Uterus (tissue), 3 donors: ENCODE measurements at regions not wholly inside any gene's neighbourhood (a gene's known extent, or its start where the extent isn't known, plus 50 kb on each side); places are given as distances from the start of the nearest gene placed in this dataset.

Source experiments
- DNase-seq, 2 donors: peaks; one replicate each; pipeline ENCODE4 v3.0.0-alpha.2; 2019 to 2020
- H3K27ac ChIP-seq, 2 donors: fragments of 200-600 bp; sonication (generic); 1 replicate in 1 of 2; 2 replicates in 1 of 2; pipeline ENCODE4 v1.5.1; 2016 to 2018
- H3K27me3 ChIP-seq, 2 donors: fragments of 200-600 bp; sonication (generic); one replicate each; pipeline ENCODE4 v1.5.1; 2018 to 2019; ENCODE audit warnings: control low read depth in 1 of 2
- H3K36me3 ChIP-seq, 2 donors: fragments of 200-600 bp; sonication (generic); one replicate each; pipeline ENCODE4 v1.5.1; 2019; ENCODE audit warnings: control low read depth in 1 of 2
- H3K4me1 ChIP-seq, 2 donors: fragments of 200-600 bp; sonication (generic); one replicate each; pipeline ENCODE4 v1.5.1; 2018 to 2019; ENCODE audit warnings: control low read depth in 1 of 2
- H3K4me3 ChIP-seq, 2 donors: fragments of 200-600 bp; sonication (generic); 1 replicate in 1 of 2; 2 replicates in 1 of 2; pipeline ENCODE4 v1.5.1; 2018 to 2019; ENCODE audit warnings: mild to moderate bottlenecking in 1 of 2
- H3K9me3 ChIP-seq, 2 donors: fragments of 200-600 bp; sonication (generic); one replicate each; pipeline ENCODE4 v1.5.1; 2019; ENCODE audit warnings: control low read depth in 1 of 2
- CTCF ChIP-seq, 4 experiments: fragments of 200-600 bp in 2 of 4; fragments of 450-650 bp in 2 of 4; sonication (generic) in 2 of 4; IDR thresholded peaks; one replicate each; pipeline ENCODE4 v1.5.1; 2016 to 2019; ENCODE audit warnings: antibody characterized with exemption in 4 of 4, mild to moderate bottlenecking in 2 of 4, moderate library complexity in 1 of 4
- POLR2A ChIP-seq, 2 donors: fragments of 450-650 bp; IDR thresholded peaks; one replicate each; pipeline ENCODE4 v1.6.1; 2016; ENCODE audit warnings: antibody characterized with exemption in 2 of 2, mild to moderate bottlenecking in 1 of 2, moderate library complexity in 1 of 2
- intact Hi-C: fragments of 100-400 bp; cut with DNase I; formaldehyde crosslinking; loops from one replicate; pipeline ENCODE4 v1.15.1; 2023; ENCODE audit warnings: low total_unique reads
- donor health status: DM: yes; HTN: yes; CAD: no.

- H3K4me3 ChIP-seq = no peak overlapping the region
- H3K9me3 ChIP-seq = no peaks in the 10 kb centered on the region
- H3K27ac ChIP-seq = no peak overlapping the region
- no peaks in the 10 kb centered on the region for H3K4me1 ChIP-seq
- no peaks in the 10 kb centered on the region for H3K36me3 ChIP-seq
- intact Hi-C loops = no loop called here
- TF ChIP-seq POLR2A (IDR thresholded peaks at IDR 0.05) = no peak
- TF ChIP-seq CTCF (IDR thresholded peaks at IDR 0.05) = no peak
- H3K27me3 ChIP-seq = no peaks in the 10 kb centered on the region
- DNase-seq = no peak
Observed at GRCh38 chr7:41910940-41911600, 208.2 kb upstream of the INHBA start.

- Histone ChIP-seq H3K27me3 (no peaks in the 10 kb centered on the region), H3K4me1 (no peaks in the 10 kb centered on the region), H3K4me3 (no peak overlapping the region), H3K9me3 (no peaks in the 10 kb centered on the region), H3K36me3 (no peaks in the 10 kb centered on the region), H3K27ac (no peak overlapping the region)
- no peak for DNase-seq
- intact Hi-C loops = no loop called here
- no peak for TF ChIP-seq POLR2A (IDR thresholded peaks at IDR 0.05)
- TF ChIP-seq CTCF (IDR thresholded peaks at IDR 0.05) = no peak
Observed at GRCh38 chr7:41907444-41907843, 204.6 kb upstream of the INHBA start.

GRCh38 chr7:41900532-41900931 is 197.6 kb upstream of the INHBA start:
- TF ChIP-seq POLR2A (IDR thresholded peaks at IDR 0.05) (no peak), CTCF (IDR thresholded peaks at IDR 0.05) (no peak)
- no peaks in the 10 kb centered on the region for H3K27me3 ChIP-seq
- H3K9me3 ChIP-seq = no peaks in the 10 kb centered on the region
- no peak overlapping the region for H3K27ac ChIP-seq
- intact Hi-C loops = no loop called here
- H3K36me3 ChIP-seq = no peaks in the 10 kb centered on the region
- no peak overlapping the region for H3K4me3 ChIP-seq
- DNase-seq = no peak
- no peaks in the 10 kb centered on the region for H3K4me1 ChIP-seq

- DNase-seq = no peak
- Histone ChIP-seq H3K27ac (no peak overlapping the region), H3K36me3 (no peaks in the 10 kb centered on the region), H3K4me3 (no peak overlapping the region), H3K9me3 (no peaks in the 10 kb centered on the region), H3K4me1 (no peaks in the 10 kb centered on the region), H3K27me3 (no peaks in the 10 kb centered on the region)
- intact Hi-C loops = no loop called here
- TF ChIP-seq POLR2A (IDR thresholded peaks at IDR 0.05) (no peak), CTCF (IDR thresholded peaks at IDR 0.05) (no peak)
Observed at GRCh38 chr7:41899823-41900433, 197.0 kb upstream of the INHBA start.

DNA sequence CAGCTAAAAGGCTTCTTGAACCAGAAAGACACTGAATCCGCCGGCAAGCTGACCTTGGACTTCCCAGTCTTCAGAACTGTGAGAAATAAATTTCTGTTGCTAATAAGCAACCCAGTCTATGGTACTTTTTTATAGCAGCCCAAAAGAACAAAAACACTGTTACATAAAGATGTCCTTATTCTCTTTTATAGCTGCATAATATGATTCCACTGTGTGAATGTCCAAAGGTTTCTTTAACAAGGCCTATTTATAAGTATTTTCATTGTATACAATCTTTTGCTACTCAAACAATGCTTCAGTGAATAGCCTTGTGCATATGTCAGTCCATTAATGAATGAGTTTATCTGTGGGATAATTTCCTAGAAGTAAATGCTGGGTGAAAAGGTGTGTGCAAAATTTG is 190.8 kb upstream of the INHBA start:
- DNase-seq = no peak
- Histone ChIP-seq H3K27ac (no peak overlapping the region), H3K9me3 (no peaks in the 10 kb centered on the region), H3K27me3 (no peaks in the 10 kb centered on the region), H3K4me1 (no peaks in the 10 kb centered on the region), H3K4me3 (no peak overlapping the region), H3K36me3 (no peaks in the 10 kb centered on the region)
- no peak for TF ChIP-seq CTCF (IDR thresholded peaks at IDR 0.05)
- no peak for TF ChIP-seq POLR2A (IDR thresholded peaks at IDR 0.05)
- intact Hi-C loops = no loop called here
